Neural cell (in vitro differentiated cells): ENCODE measurements at regions not wholly inside any gene's neighbourhood (a gene's known extent, or its start where the extent isn't known, plus 50 kb on each side); places are given as distances from the start of the nearest gene placed in this dataset.

ENCODE experiments used
- EZH2 ChIP-seq: fragments of 200-600, 300-800 bp; shearing (Covaris generic), sonication (generic); IDR thresholded peaks from 2 replicates; pipeline ENCODE4 v1.6.1; 2014; ENCODE audit warnings: antibody characterized with exemption, low read length, borderline replicate concordance, mild to moderate bottlenecking; ENCODE audit not compliant: insufficient read depth, poor library complexity, severe bottlenecking
- POLR2AphosphoS5 ChIP-seq: IDR thresholded peaks from 2 replicates; pipeline ENCODE4 v1.6.1; 2012
- REST ChIP-seq: IDR thresholded peaks from 2 replicates; pipeline ENCODE4 v1.6.1; 2012; ENCODE audit warnings: borderline replicate concordance
- SMC3 ChIP-seq: fragments of 450-650 bp; conservative IDR thresholded peaks from 2 replicates; pipeline ENCODE4 v1.6.1; 2014; ENCODE audit warnings: antibody characterized with exemption, mild to moderate bottlenecking, moderate library complexity; ENCODE audit not compliant: poor library complexity
- TF ChIP-seq, protein P1 (sequence below): fragments of 450-650 bp; IDR thresholded peaks from 2 replicates; pipeline ENCODE4 v1.5.1; 2014; ENCODE audit warnings: antibody characterized with exemption, mild to moderate bottlenecking, moderate library complexity; ENCODE audit not compliant: poor library complexity, severe bottlenecking

DNA sequence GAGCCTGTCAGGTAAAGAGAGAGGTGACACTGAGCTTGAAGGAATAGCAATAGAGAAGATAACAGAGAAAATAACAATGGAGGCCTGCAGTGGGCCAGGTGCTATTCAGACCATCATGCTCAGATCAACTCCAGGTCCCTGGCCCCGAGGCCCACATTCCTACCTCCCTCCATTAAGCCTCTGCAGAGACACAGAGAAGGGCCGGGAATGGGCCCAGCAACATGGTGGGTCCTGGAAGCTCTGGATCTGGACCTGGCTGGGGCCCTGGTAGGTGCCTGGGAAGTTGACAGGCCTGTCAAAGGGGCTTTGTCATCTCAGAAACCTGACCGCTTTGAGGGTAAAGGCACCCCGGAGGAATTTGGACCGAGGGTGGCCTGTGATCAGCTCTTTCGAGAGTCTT lies 159.7 kb upstream of the GLI2 start:
- TF ChIP-seq POLR2AphosphoS5 (no peak), EZH2 (no peak), SMC3 (no peak), REST (no peak)
- TF ChIP-seq, protein P1, sequence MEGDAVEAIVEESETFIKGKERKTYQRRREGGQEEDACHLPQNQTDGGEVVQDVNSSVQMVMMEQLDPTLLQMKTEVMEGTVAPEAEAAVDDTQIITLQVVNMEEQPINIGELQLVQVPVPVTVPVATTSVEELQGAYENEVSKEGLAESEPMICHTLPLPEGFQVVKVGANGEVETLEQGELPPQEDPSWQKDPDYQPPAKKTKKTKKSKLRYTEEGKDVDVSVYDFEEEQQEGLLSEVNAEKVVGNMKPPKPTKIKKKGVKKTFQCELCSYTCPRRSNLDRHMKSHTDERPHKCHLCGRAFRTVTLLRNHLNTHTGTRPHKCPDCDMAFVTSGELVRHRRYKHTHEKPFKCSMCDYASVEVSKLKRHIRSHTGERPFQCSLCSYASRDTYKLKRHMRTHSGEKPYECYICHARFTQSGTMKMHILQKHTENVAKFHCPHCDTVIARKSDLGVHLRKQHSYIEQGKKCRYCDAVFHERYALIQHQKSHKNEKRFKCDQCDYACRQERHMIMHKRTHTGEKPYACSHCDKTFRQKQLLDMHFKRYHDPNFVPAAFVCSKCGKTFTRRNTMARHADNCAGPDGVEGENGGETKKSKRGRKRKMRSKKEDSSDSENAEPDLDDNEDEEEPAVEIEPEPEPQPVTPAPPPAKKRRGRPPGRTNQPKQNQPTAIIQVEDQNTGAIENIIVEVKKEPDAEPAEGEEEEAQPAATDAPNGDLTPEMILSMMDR, result no peak
